ENCODE measurements at regions not wholly inside any gene's neighbourhood (a gene's known extent, or its start where the extent isn't known, plus 50 kb on each side); places are given as distances from the start of the nearest gene placed in this dataset.
"Not testable (repeated sequence)": the region's sequence is repeated elsewhere in the genome, so short reads cannot be mapped to it uniquely, and the experiment has no call there.

GRCh38 chr2:83217854-83218253, 1241.2 kb downstream of the SUCLG1 start:
- no peak for TF ChIP-seq CTCF (IDR thresholded peaks at IDR 0.05; ENCODE audit: low read depth, low read length)
- no peak overlapping the region for H3K4me3 ChIP-seq (ENCODE audit: low read depth, low read length)

- peak; percentile 41; the same call in 1 of the 2 replicates for TF ChIP-seq CTCF (IDR thresholded peaks at IDR 0.05; ENCODE audit: low read depth, low read length)
Measured at GRCh38 chr2:83196225-83196624, 1262.9 kb downstream of the SUCLG1 start.

GRCh38 chr2:83191316-83191715, 1267.8 kb downstream of the SUCLG1 start:
- no peak overlapping the region for H3K4me3 ChIP-seq (ENCODE audit: low read depth, low read length)
- no peak for TF ChIP-seq CTCF (IDR thresholded peaks at IDR 0.05; ENCODE audit: low read depth, low read length)

More at GRCh38 chr2:83196225-83196624, 1262.9 kb downstream of the SUCLG1 start:
- no peak overlapping the region for H3K4me3 ChIP-seq (ENCODE audit: low read depth, low read length)

- 0 out of 2 replicates have a peak overlapping the region, but pooled peaks have one; percentile 15 for H3K4me3 ChIP-seq (ENCODE audit: low read depth, low read length)
- no peak for TF ChIP-seq CTCF (IDR thresholded peaks at IDR 0.05; ENCODE audit: low read depth, low read length)
Measured at GRCh38 chr2:83186105-83186760, 1272.8 kb downstream of the SUCLG1 start.

GRCh38 chr2:83180862-83181530, 1278.1 kb downstream of the SUCLG1 start:
- not testable (repeated sequence) for H3K4me3 ChIP-seq (ENCODE audit: low read depth, low read length)

GRCh38 chr2:83176539-83176938, 1282.5 kb downstream of the SUCLG1 start:
- no peak overlapping the region for H3K4me3 ChIP-seq (ENCODE audit: low read depth, low read length)
- no peak for TF ChIP-seq CTCF (IDR thresholded peaks at IDR 0.05; ENCODE audit: low read depth, low read length)

- no peak for TF ChIP-seq CTCF (IDR thresholded peaks at IDR 0.05; ENCODE audit: low read depth, low read length)
- no peak overlapping the region for H3K4me3 ChIP-seq (ENCODE audit: low read depth, low read length)
Measured at GRCh38 chr2:83172841-83173240, 1286.2 kb downstream of the SUCLG1 start.
